CD8-positive, alpha-beta memory T cell (primary cell): ENCODE measurements at regions not wholly inside any gene's neighbourhood (a gene's known extent, or its start where the extent isn't known, plus 50 kb on each side); places are given as distances from the start of the nearest gene placed in this dataset.

Source experiments
- CTCF ChIA-PET: fragments of 350-600 bp; sonication (Branson Sonifier 250); formaldehyde crosslinking; loops from one replicate; lab custom pipeline; 2021; ENCODE audit warnings: antibody characterized with exemption; lab: Charles Lee
- POLR2A ChIA-PET: fragments of 350-600 bp; sonication (Branson Sonifier 250); formaldehyde crosslinking; loops from one replicate; lab custom pipeline; 2021; ENCODE audit warnings: antibody characterized with exemption; lab: Charles Lee
- DNase-seq, 5 donors: peaks; one replicate each; pipeline versions ENCODE4 v3.0.0 to v3.0.0-alpha.2; 2020 to 2022; ENCODE audit warnings: mixed read lengths in 1 of 5
- H3K27ac ChIP-seq: one replicate; pipeline ENCODE4 v1.7.0; 2013; ENCODE audit warnings: low read depth, mild to moderate bottlenecking, low read length, moderate library complexity
- H3K27me3 ChIP-seq: 2 replicates; pipeline ENCODE4 v1.7.0; 2013; ENCODE audit warnings: low read length, mild to moderate bottlenecking; ENCODE audit not compliant: insufficient read depth, poor library complexity, severe bottlenecking
- H3K36me3 ChIP-seq: 2 replicates; pipeline ENCODE4 v1.7.0; 2013; ENCODE audit warnings: mild to moderate bottlenecking, low read length, moderate library complexity; ENCODE audit not compliant: insufficient read depth
- H3K4me1 ChIP-seq: 2 replicates; pipeline ENCODE4 v1.7.0; 2013; ENCODE audit warnings: mild to moderate bottlenecking, low read length, moderate library complexity; ENCODE audit not compliant: insufficient read depth
- H3K4me3 ChIP-seq: 2 replicates; pipeline ENCODE4 v1.7.0; 2013; ENCODE audit warnings: mild to moderate bottlenecking, low read length
- H3K9me3 ChIP-seq: 2 replicates; pipeline ENCODE4 v1.7.0; 2013; ENCODE audit warnings: mild to moderate bottlenecking, low read length
- H3K27ac Mint-ChIP-seq, 8 donors: one replicate each; pipeline ENCODE4 v1.8.0; 2020 to 2021; ENCODE audit warnings: mixed read lengths in 8 of 8, mild to moderate bottlenecking in 6 of 8, inconsistent platforms in 3 of 8, moderate library complexity in 3 of 8
- H3K27me3 Mint-ChIP-seq, 2 donors: one replicate each; pipeline ENCODE4 v1.8.0; 2020 to 2021; ENCODE audit warnings: mixed read lengths in 2 of 2, mild to moderate bottlenecking in 1 of 2, moderate library complexity in 1 of 2
- H3K36me3 Mint-ChIP-seq, 3 donors: one replicate each; pipeline ENCODE4 v1.8.0; 2020 to 2021; ENCODE audit warnings: mixed read lengths in 3 of 3, inconsistent platforms in 1 of 3, mild to moderate bottlenecking in 1 of 3
- H3K4me1 Mint-ChIP-seq, 3 donors: one replicate each; pipeline ENCODE4 v1.8.0; 2020 to 2021; ENCODE audit warnings: mixed read lengths in 3 of 3, inconsistent platforms in 1 of 3, mild to moderate bottlenecking in 1 of 3
- H3K4me3 Mint-ChIP-seq, 7 donors: one replicate each; pipeline ENCODE4 v1.8.0; 2020 to 2021; ENCODE audit warnings: mixed read lengths in 7 of 7, mild to moderate bottlenecking in 6 of 7, moderate library complexity in 4 of 7, inconsistent platforms in 2 of 7
- H3K9me3 Mint-ChIP-seq, 5 donors: one replicate each; pipeline ENCODE4 v1.8.0; 2020 to 2022; ENCODE audit warnings: mixed read lengths in 5 of 5, mild to moderate bottlenecking in 3 of 5, moderate library complexity in 2 of 5, inconsistent platforms in 1 of 5

- no peak overlapping the region for H3K4me3 Mint-ChIP-seq
- peaks cover 6 to 20% of the 10 kb centered on the region in 2 donors for H3K27me3 Mint-ChIP-seq
- H3K36me3 Mint-ChIP-seq: no peaks in the 10 kb centered on the region
- no peak overlapping the region for H3K27ac Mint-ChIP-seq
- no peak overlapping the region for H3K4me3 ChIP-seq
- no peaks in the 10 kb centered on the region for H3K9me3 ChIP-seq
- H3K27me3 ChIP-seq: no peaks in the 10 kb centered on the region
- POLR2A ChIA-PET: no interaction called here
- no peaks in the 10 kb centered on the region for H3K4me1 Mint-ChIP-seq
- no peak for DNase-seq
- no peak overlapping the region for H3K27ac ChIP-seq
- H3K4me1 ChIP-seq: no peaks in the 10 kb centered on the region
- CTCF ChIA-PET: no interaction called here
- no peaks in the 10 kb centered on the region for H3K36me3 ChIP-seq
- H3K9me3 Mint-ChIP-seq: peaks cover 0 to 2% (median 0%) of the 10 kb centered on the region in 5 donors
These were observed 158.0 kb downstream of the CAPZA3 start for GRCh38 chr12:18895946-18896345.

GRCh38 chr12:18897823-18898222 lies 159.9 kb downstream of the CAPZA3 start:
- Mint-ChIP-seq H3K27me3 (peaks cover 6 to 20% of the 10 kb centered on the region in 2 donors), H3K4me1 (no peaks in the 10 kb centered on the region), H3K36me3 (no peaks in the 10 kb centered on the region), H3K9me3 (peaks cover 0 to 3% (median 0%) of the 10 kb centered on the region in 5 donors), H3K4me3 (no peak overlapping the region), H3K27ac (no peak overlapping the region)
- DNase-seq: no peak
- Histone ChIP-seq H3K9me3 (no peaks in the 10 kb centered on the region), H3K27ac (no peak overlapping the region), H3K4me1 (no peaks in the 10 kb centered on the region), H3K4me3 (no peak overlapping the region), H3K27me3 (no peaks in the 10 kb centered on the region), H3K36me3 (no peaks in the 10 kb centered on the region)
- ChIA-PET POLR2A (no interaction called here), CTCF (no interaction called here)

GRCh38 chr12:18898470-18898869 lies 160.6 kb downstream of the CAPZA3 start:
- Histone ChIP-seq H3K9me3 (no peaks in the 10 kb centered on the region), H3K4me1 (no peaks in the 10 kb centered on the region), H3K27ac (no peak overlapping the region), H3K4me3 (no peak overlapping the region), H3K27me3 (no peaks in the 10 kb centered on the region), H3K36me3 (no peaks in the 10 kb centered on the region)
- ChIA-PET CTCF (no interaction called here), POLR2A (no interaction called here)
- H3K4me3 Mint-ChIP-seq: no peak overlapping the region
- H3K36me3 Mint-ChIP-seq: no peaks in the 10 kb centered on the region
- peaks cover 0 to 3% (median 0%) of the 10 kb centered on the region in 5 donors for H3K9me3 Mint-ChIP-seq
- DNase-seq: no peak
- H3K27me3 Mint-ChIP-seq: peaks cover 6 to 17% of the 10 kb centered on the region in 2 donors
- H3K27ac Mint-ChIP-seq: no peak overlapping the region
- no peaks in the 10 kb centered on the region for H3K4me1 Mint-ChIP-seq

DNA sequence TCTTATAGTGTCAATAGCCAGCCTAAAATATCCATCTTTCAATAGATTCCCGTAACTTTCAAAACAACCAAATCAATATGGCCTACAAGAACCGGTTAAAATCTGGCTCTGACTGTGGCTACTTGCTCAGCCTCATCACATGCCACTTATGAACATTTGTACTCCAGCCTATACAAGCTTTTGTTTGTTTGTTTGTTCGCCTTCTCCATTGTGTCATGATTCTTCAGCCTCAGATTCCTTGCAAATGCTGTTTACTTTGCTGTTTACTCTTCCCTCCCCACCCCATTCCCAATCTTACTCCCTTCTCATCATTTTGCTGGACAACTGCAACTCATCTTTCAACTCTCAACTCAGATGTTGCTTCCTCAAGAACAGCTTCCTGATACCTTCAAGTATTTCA lies 161.2 kb downstream of the CAPZA3 start:
- ChIA-PET CTCF (no interaction called here), POLR2A (no interaction called here)
- no peak overlapping the region for H3K27ac Mint-ChIP-seq
- H3K27ac ChIP-seq: no peak overlapping the region
- H3K36me3 ChIP-seq: no peaks in the 10 kb centered on the region
- peaks cover 6 to 16% of the 10 kb centered on the region in 2 donors for H3K27me3 Mint-ChIP-seq
- no peaks in the 10 kb centered on the region for H3K27me3 ChIP-seq
- no peaks in the 10 kb centered on the region for H3K36me3 Mint-ChIP-seq
- H3K9me3 ChIP-seq: no peaks in the 10 kb centered on the region
- peaks cover 0 to 3% (median 0%) of the 10 kb centered on the region in 5 donors for H3K9me3 Mint-ChIP-seq
- H3K4me3 ChIP-seq: no peak overlapping the region
- H3K4me3 Mint-ChIP-seq: no peak overlapping the region
- H3K4me1 ChIP-seq: no peaks in the 10 kb centered on the region
- no peaks in the 10 kb centered on the region for H3K4me1 Mint-ChIP-seq
- DNase-seq: no peak

GRCh38 chr12:18899678-18900317 lies 161.9 kb downstream of the CAPZA3 start:
- ChIA-PET POLR2A (no interaction called here), CTCF (no interaction called here)
- H3K27me3 Mint-ChIP-seq: peaks cover 6 to 16% of the 10 kb centered on the region in 2 donors
- Histone ChIP-seq H3K27me3 (no peaks in the 10 kb centered on the region), H3K9me3 (no peaks in the 10 kb centered on the region), H3K4me1 (no peaks in the 10 kb centered on the region), H3K36me3 (no peaks in the 10 kb centered on the region), H3K27ac (no peak overlapping the region), H3K4me3 (no peak overlapping the region)
- DNase-seq: no peak
- H3K4me1 Mint-ChIP-seq: no peaks in the 10 kb centered on the region
- no peak overlapping the region for H3K4me3 Mint-ChIP-seq
- H3K9me3 Mint-ChIP-seq: peaks cover 0 to 3% (median 0%) of the 10 kb centered on the region in 5 donors
- H3K36me3 Mint-ChIP-seq: no peaks in the 10 kb centered on the region
- no peak overlapping the region for H3K27ac Mint-ChIP-seq

DNA sequence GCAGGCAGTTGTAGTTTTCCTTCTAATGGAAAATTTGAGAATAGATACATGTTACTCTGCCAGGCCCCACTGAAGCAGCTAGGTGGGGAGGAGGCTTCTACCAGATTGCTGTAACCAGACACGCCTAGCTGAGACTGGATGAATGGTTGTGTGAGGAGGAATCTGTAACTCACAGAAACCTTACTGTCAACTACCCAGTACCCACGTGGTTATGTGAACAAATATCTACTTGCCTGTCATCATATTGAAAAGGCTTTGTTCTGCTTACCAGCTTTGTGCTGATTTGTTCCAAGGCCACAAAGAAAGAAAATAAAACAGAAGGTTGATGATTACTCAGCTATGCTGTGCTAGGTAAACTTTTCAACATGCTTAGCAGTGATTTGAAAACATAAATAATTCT lies 167.2 kb downstream of the CAPZA3 start:
- no peaks in the 10 kb centered on the region for H3K9me3 ChIP-seq
- ChIA-PET CTCF (no interaction called here), POLR2A (no interaction called here)
- Mint-ChIP-seq H3K9me3 (peaks cover 0 to 3% (median 0%) of the 10 kb centered on the region in 5 donors), H3K27ac (no peak overlapping the region), H3K36me3 (no peaks in the 10 kb centered on the region), H3K27me3 (peaks cover 2 to 15% of the 10 kb centered on the region in 2 donors), H3K4me3 (no peak overlapping the region), H3K4me1 (no peaks in the 10 kb centered on the region)
- no peak overlapping the region for H3K27ac ChIP-seq
- H3K36me3 ChIP-seq: no peaks in the 10 kb centered on the region
- DNase-seq: no peak
- no peaks in the 10 kb centered on the region for H3K27me3 ChIP-seq
- H3K4me1 ChIP-seq: no peaks in the 10 kb centered on the region
- H3K4me3 ChIP-seq: no peak overlapping the region

DNA sequence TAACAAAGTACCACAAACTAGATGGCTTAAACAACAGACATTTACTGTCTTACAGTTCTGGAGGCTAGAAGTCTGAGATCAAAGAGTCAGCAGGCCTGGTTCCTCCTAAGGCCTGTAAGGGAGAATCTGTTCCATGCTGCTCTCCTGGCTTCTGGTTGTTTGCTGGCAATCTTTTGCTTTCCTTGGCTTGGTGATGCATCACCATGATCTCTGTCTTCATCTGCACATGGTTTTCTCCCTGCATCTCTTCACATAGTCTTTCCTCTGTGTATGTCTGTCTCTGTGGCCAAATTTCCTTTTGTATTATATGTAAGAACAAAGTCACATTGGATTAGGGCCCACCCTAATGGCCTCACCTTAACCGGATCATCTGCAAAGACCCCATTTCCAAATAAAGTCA lies 168.5 kb downstream of the CAPZA3 start:
- H3K4me1 ChIP-seq: no peaks in the 10 kb centered on the region
- no peaks in the 10 kb centered on the region for H3K27me3 ChIP-seq
- no peak for DNase-seq
- Mint-ChIP-seq H3K9me3 (no peaks in the 10 kb centered on the region), H3K4me1 (no peaks in the 10 kb centered on the region), H3K27me3 (peaks cover 2 to 9% of the 10 kb centered on the region in 2 donors), H3K4me3 (no peak overlapping the region), H3K36me3 (no peaks in the 10 kb centered on the region), H3K27ac (no peak overlapping the region)
- POLR2A ChIA-PET: no interaction called here
- H3K4me3 ChIP-seq: no peak overlapping the region
- CTCF ChIA-PET: no interaction called here
- no peak overlapping the region for H3K27ac ChIP-seq
- no peaks in the 10 kb centered on the region for H3K9me3 ChIP-seq
- H3K36me3 ChIP-seq: no peaks in the 10 kb centered on the region

GRCh38 chr12:18907127-18907526 lies 169.2 kb downstream of the CAPZA3 start:
- ChIA-PET CTCF (no interaction called here), POLR2A (no interaction called here)
- no peak overlapping the region for H3K4me3 ChIP-seq
- Mint-ChIP-seq H3K27me3 (peaks cover 2 to 9% of the 10 kb centered on the region in 2 donors), H3K27ac (no peak overlapping the region), H3K4me1 (no peaks in the 10 kb centered on the region), H3K9me3 (peaks cover 0 to 4% (median 0%) of the 10 kb centered on the region in 5 donors), H3K36me3 (no peaks in the 10 kb centered on the region), H3K4me3 (no peak overlapping the region)
- no peak overlapping the region for H3K27ac ChIP-seq
- no peaks in the 10 kb centered on the region for H3K36me3 ChIP-seq
- no peaks in the 10 kb centered on the region for H3K9me3 ChIP-seq
- H3K4me1 ChIP-seq: no peaks in the 10 kb centered on the region
- H3K27me3 ChIP-seq: no peaks in the 10 kb centered on the region
- DNase-seq: no peak
